Testis (tissue), 2 donors: ENCODE measurements at regions not wholly inside any gene's neighbourhood (a gene's known extent, or its start where the extent isn't known, plus 50 kb on each side); places are given as distances from the start of the nearest gene placed in this dataset.

Experiments
- DNase-seq: peaks from one replicate; pipeline ENCODE4 v3.0.0-alpha.2; 2019
- H3K27ac ChIP-seq, 2 donors: fragments of 200-600 bp; sonication (generic); one replicate each; pipeline ENCODE4 v1.5.1; 2019
- H3K27me3 ChIP-seq: fragments of 200-600 bp; sonication (generic); one replicate; pipeline ENCODE4 v1.5.1; 2019
- H3K36me3 ChIP-seq: fragments of 200-600 bp; sonication (generic); one replicate; pipeline ENCODE4 v1.5.1; 2017; ENCODE audit warnings: low read depth; ENCODE audit errors: missing control alignments
- H3K4me1 ChIP-seq: fragments of 200-600 bp; sonication (generic); one replicate; pipeline ENCODE4 v1.5.1; 2019
- H3K4me3 ChIP-seq, 2 donors: fragments of 200-600 bp; sonication (generic); one replicate each; pipeline ENCODE4 v1.5.1; 2017 to 2019
- H3K9me3 ChIP-seq: fragments of 200-600 bp; sonication (generic); one replicate; pipeline ENCODE4 v1.5.1; 2017
- POLR2A ChIP-seq: fragments of 450-650 bp; IDR thresholded peaks from one replicate; pipeline ENCODE4 v1.6.1; 2017; ENCODE audit warnings: antibody characterized with exemption, mild to moderate bottlenecking, moderate library complexity
- WGBS, 2 donors: methylation state at CpG; one replicate each; pipeline ENCODE4 v1.1.5; 2018; 5-methylcytosine and 5-hydroxymethylcytosine counted together
- intact Hi-C: fragments of 100-400 bp; cut with DNase I; formaldehyde crosslinking; loops from one replicate; pipeline ENCODE4 v1.15.1; 2023; ENCODE audit warnings: low total_unique reads
- TF ChIP-seq, protein P1 (sequence below), 3 experiments: fragments of 450-650 bp in 2 of 3; fragments of 200-600 bp in 1 of 3; sonication (generic) in 1 of 3; IDR thresholded peaks; one replicate each; pipeline ENCODE4 v1.5.1; 2016 to 2019; ENCODE audit warnings: antibody characterized with exemption in 3 of 3, mild to moderate bottlenecking in 2 of 3, moderate library complexity in 1 of 3

DNA sequence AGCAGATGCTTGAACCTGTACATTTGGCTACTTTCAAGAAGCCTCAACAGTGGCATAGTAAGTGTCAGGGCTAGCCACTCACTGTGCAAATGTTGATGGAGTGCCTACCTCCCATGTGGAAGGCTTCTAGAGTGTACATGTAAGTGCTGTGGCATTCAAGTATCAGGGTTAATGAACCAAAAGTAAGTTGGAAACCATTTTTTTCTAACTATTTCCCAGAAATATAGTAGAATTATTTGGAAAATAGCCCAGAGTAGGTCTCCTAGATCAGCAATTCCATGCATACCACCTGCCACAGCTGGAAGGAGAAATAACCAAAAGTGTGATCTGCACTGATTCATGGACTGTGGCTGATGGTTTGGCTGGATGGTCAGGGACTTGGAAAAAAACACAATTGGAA, 53.3 kb downstream of the FOXD1 start:
- no peak for DNase-seq
- no peaks in the 10 kb centered on the region for H3K9me3 ChIP-seq
- TF ChIP-seq, protein P1, sequence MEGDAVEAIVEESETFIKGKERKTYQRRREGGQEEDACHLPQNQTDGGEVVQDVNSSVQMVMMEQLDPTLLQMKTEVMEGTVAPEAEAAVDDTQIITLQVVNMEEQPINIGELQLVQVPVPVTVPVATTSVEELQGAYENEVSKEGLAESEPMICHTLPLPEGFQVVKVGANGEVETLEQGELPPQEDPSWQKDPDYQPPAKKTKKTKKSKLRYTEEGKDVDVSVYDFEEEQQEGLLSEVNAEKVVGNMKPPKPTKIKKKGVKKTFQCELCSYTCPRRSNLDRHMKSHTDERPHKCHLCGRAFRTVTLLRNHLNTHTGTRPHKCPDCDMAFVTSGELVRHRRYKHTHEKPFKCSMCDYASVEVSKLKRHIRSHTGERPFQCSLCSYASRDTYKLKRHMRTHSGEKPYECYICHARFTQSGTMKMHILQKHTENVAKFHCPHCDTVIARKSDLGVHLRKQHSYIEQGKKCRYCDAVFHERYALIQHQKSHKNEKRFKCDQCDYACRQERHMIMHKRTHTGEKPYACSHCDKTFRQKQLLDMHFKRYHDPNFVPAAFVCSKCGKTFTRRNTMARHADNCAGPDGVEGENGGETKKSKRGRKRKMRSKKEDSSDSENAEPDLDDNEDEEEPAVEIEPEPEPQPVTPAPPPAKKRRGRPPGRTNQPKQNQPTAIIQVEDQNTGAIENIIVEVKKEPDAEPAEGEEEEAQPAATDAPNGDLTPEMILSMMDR (IDR thresholded peaks at IDR 0.05), result no peak
- TF ChIP-seq POLR2A, result no peak
- no peaks in the 10 kb centered on the region for H3K36me3 ChIP-seq
- no peak overlapping the region for H3K4me3 ChIP-seq
- no peak overlapping the region for H3K27ac ChIP-seq
- intact Hi-C loops, result no loop called here
- H3K4me1 ChIP-seq, result peaks cover 6% of the 10 kb centered on the region
- H3K27me3 ChIP-seq, result no peaks in the 10 kb centered on the region

DNA sequence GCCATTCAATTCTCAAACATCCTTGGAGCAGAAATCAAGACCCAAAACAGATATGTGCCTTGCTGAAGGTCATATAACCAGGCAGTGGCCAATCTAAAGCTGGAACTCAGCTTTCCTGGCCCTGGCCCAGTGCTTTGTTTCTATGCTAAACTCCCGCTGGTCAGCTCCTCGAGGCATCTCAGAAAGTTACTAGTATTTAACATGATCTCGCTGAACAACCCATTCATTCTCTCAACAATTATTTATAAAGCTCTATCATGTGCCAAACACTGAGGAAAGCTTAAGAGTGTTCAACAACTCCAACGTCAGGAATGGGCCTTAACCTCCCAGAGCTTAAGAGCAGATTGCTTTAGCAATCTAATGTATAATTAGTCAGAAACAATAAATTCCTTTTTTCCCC, 54.0 kb downstream of the FOXD1 start:
- Histone ChIP-seq H3K4me3 (no peak overlapping the region), H3K9me3 (no peaks in the 10 kb centered on the region), H3K27me3 (no peaks in the 10 kb centered on the region), H3K36me3 (no peaks in the 10 kb centered on the region), H3K4me1 (peaks cover 6% of the 10 kb centered on the region), H3K27ac (no peak overlapping the region)
- intact Hi-C loops, result no loop called here
- TF ChIP-seq, protein P1 (IDR thresholded peaks at IDR 0.05), result no peak
- TF ChIP-seq POLR2A, result no peak
- WGBS, 2 donors, result 39 to 50% methylated on average over 4 of the region's 4 CpGs
- DNase-seq, result no peak

DNA sequence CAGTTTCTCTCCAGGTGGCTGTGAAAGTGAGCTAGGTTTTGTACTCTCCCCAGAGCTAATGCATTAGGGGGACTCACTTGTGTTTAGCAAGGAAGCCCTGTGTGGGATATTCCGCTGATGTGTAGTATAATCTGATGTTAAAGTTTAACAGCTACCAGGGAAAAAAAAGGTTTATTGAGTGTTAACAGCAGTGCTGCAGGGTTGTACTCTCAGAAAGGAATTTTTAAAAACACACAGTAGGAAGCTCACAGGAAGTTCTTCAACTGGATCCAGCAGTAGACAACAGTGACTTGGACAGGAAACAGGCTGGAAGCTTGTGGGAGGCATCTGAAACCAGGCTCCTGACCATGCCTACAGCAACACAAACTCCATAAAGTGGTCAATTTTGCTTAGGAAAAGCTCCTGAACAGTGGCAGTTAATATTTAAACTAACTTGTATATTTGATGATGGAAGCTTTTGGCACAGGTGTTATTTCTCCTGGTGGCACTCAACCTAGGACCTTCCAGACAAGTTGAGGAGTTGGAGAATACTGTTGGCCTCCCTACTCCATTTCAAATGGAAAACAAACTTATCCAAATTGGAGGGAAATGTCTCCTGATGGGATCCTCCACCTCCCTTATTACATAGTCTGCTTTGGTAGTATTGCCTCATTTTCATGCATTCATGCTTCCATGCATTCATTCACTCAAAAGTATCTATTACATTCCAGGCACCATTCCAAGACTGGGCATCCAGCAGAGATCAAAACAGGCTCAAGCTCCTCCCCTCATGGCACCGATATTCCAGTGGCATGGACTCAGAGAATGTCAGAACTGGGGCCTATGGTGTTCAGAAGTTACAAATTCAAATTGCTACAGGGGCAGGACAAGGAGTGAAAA, 54.7 kb downstream of the FOXD1 start:
- Histone ChIP-seq H3K4me1 (peaks cover 6% of the 10 kb centered on the region), H3K4me3 (no peak overlapping the region), H3K27me3 (no peaks in the 10 kb centered on the region), H3K36me3 (no peaks in the 10 kb centered on the region), H3K27ac (no peak overlapping the region), H3K9me3 (no peaks in the 10 kb centered on the region)
- intact Hi-C loops, result no loop called here
- TF ChIP-seq, protein P1 (IDR thresholded peaks at IDR 0.05), result no peak
- TF ChIP-seq POLR2A, result no peak
- 76 to 79% methylated on average over 2 of the region's 2 CpGs for WGBS, 2 donors
- DNase-seq, result no peak

DNA sequence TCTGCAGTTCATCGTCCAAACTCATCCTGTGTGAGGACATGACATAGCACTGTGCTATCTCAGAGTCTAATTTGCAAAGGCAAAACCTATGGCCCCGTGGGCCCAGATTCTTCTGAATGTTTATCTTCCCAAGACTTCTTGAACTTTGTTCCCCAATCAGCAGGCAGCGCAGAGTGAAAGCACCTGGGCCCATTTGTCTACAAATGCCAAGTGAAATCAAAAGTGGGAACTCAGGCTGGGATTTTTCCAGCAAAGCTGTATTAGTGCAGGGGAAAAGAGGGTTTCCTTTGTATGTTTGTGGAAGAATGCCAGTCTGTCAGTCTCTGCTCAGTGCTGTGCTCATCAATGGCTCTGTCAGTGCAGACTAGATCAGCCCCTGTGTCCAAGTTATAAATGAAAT, 55.8 kb downstream of the FOXD1 start:
- no peaks in the 10 kb centered on the region for H3K9me3 ChIP-seq
- no peak for DNase-seq
- no peak overlapping the region for H3K4me3 ChIP-seq
- TF ChIP-seq, protein P1 (IDR thresholded peaks at IDR 0.05), result no peak
- TF ChIP-seq POLR2A, result no peak
- H3K27ac ChIP-seq, result no peak overlapping the region
- 53 to 61% methylated on average over 3 of the region's 3 CpGs for WGBS, 2 donors
- peaks cover 6% of the 10 kb centered on the region for H3K4me1 ChIP-seq
- H3K36me3 ChIP-seq, result no peaks in the 10 kb centered on the region
- intact Hi-C loops, result no loop called here
- H3K27me3 ChIP-seq, result no peaks in the 10 kb centered on the region

DNA sequence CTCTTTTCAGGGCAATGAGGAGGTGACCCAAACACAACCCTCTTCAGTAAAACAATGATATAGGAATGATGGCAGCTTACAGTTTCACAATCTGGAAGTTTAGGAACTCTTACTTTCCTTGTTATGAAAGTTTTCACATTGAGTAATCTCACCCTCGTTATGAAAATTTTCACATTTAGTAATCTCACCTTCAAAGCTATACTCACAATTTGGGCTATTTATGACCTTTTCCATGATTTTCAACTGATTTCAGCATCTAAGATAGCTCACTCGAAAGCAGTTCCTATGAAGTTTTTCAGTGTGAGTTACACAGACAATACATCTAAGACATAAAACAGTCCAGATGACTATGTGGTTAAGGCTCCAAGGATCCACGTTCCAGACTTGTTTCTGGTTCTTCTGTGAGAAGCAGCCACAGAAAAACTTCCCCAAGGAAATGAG, 57.1 kb downstream of the FOXD1 start:
- no peaks in the 10 kb centered on the region for H3K27me3 ChIP-seq
- intact Hi-C loops, result no loop called here
- no peak overlapping the region for H3K4me3 ChIP-seq
- WGBS, 2 donors, result 82 to 85% methylated on average over 3 of the region's 3 CpGs
- H3K4me1 ChIP-seq, result peaks cover 6% of the 10 kb centered on the region
- no peaks in the 10 kb centered on the region for H3K36me3 ChIP-seq
- DNase-seq, result no peak
- H3K9me3 ChIP-seq, result no peaks in the 10 kb centered on the region
- no peak for TF ChIP-seq POLR2A
- TF ChIP-seq, protein P1 (IDR thresholded peaks at IDR 0.05), result no peak
- no peak overlapping the region for H3K27ac ChIP-seq
